ENCODE measurements at regions not wholly inside any gene's neighbourhood (a gene's known extent, or its start where the extent isn't known, plus 50 kb on each side); places are given as distances from the start of the nearest gene placed in this dataset.

- DNase-seq (ENCODE audit: low read depth): no peak
- H3K4me3 ChIP-seq (replicated peaks; ENCODE audit: low read depth, low read length): no peak overlapping the region
- TF ChIP-seq CTCF (IDR thresholded peaks at IDR 0.05; ENCODE audit: low read length, missing control alignments): no peak
Observed at GRCh38 chr11:25891960-25892359, 440.0 kb upstream of the ANO3 start.

- DNase-seq (ENCODE audit: low read depth): no peak
- no peak overlapping the region for H3K4me3 ChIP-seq (replicated peaks; ENCODE audit: low read depth, low read length)
- no peak for TF ChIP-seq CTCF (IDR thresholded peaks at IDR 0.05; ENCODE audit: low read length, missing control alignments)
Observed at GRCh38 chr11:25899617-25900160, 432.2 kb upstream of the ANO3 start.

- no peak for DNase-seq (ENCODE audit: low read depth)
- TF ChIP-seq CTCF (IDR thresholded peaks at IDR 0.05; ENCODE audit: low read length, missing control alignments): no peak
Observed at GRCh38 chr11:25900814-25901213, 431.1 kb upstream of the ANO3 start.

GRCh38 chr11:25901415-25901814 is 430.5 kb upstream of the ANO3 start:
- no peak overlapping the region for H3K4me3 ChIP-seq (replicated peaks; ENCODE audit: low read depth, low read length)
- no peak for DNase-seq (ENCODE audit: low read depth)
- no peak for TF ChIP-seq CTCF (IDR thresholded peaks at IDR 0.05; ENCODE audit: low read length, missing control alignments)

More at GRCh38 chr11:25900814-25901213, 431.1 kb upstream of the ANO3 start:
- H3K4me3 ChIP-seq (replicated peaks; ENCODE audit: low read depth, low read length): no peak overlapping the region

GRCh38 chr11:25902476-25902875 is 429.5 kb upstream of the ANO3 start:
- no peak for TF ChIP-seq CTCF (IDR thresholded peaks at IDR 0.05; ENCODE audit: low read length, missing control alignments)

GRCh38 chr11:25908726-25909125 is 423.2 kb upstream of the ANO3 start:
- no peak for TF ChIP-seq CTCF (IDR thresholded peaks at IDR 0.05; ENCODE audit: low read length, missing control alignments)
- DNase-seq (ENCODE audit: low read depth): no peak
- no peak overlapping the region for H3K4me3 ChIP-seq (replicated peaks; ENCODE audit: low read depth, low read length)

More at GRCh38 chr11:25902476-25902875, 429.5 kb upstream of the ANO3 start:
- no peak overlapping the region for H3K4me3 ChIP-seq (replicated peaks; ENCODE audit: low read depth, low read length)
- no peak for DNase-seq (ENCODE audit: low read depth)

GRCh38 chr11:25910086-25910485 is 421.8 kb upstream of the ANO3 start:
- no peak for DNase-seq (ENCODE audit: low read depth)
- no peak overlapping the region for H3K4me3 ChIP-seq (replicated peaks; ENCODE audit: low read depth, low read length)
- TF ChIP-seq CTCF (IDR thresholded peaks at IDR 0.05; ENCODE audit: low read length, missing control alignments): no peak

Data from fibroblast of pulmonary artery (primary cell).